ENCODE measurements at regions not wholly inside any gene's neighbourhood (a gene's known extent, or its start where the extent isn't known, plus 50 kb on each side); places are given as distances from the start of the nearest gene placed in this dataset.

DNA sequence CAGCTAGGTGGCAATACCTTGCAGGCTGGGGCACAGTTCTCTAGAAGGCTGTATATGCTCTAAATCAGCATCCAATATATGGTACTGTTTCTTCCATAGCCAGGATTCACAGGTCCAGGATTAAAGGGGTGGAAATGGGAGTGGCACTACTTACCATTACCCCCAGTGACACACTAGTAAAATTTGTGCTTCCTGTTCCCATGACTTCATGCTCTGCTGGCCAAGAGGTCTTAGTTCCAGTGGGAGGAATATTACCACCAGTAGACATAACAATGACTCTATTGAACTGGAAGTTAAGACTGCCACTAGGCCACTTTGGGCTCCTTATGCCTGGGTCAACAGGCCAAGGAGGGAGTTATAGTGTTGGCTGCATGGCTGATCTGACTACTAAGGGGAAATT is 174.3 kb upstream of the TNFAIP3 start:
- DNase-seq, result no peak

DNA sequence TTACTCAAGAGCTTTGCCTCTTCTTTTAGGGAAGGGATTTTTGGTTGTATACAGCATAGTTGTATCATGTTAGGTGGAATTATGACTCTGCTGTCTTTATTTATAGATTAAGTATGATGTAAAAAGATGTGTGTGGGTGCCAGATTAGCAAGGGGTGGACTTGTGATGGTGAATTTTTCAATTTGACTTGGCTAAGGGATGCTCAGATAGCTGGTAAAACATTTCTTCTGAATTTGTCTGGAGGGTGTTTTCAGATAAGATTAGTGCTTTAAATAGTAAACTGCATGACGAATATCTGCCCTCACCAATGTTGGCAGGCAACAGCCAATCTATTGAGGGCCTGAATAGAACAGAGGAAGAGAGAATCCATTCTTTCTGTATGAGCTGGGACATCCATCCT is 173.3 kb upstream of the TNFAIP3 start:
- no peak for DNase-seq

DNA sequence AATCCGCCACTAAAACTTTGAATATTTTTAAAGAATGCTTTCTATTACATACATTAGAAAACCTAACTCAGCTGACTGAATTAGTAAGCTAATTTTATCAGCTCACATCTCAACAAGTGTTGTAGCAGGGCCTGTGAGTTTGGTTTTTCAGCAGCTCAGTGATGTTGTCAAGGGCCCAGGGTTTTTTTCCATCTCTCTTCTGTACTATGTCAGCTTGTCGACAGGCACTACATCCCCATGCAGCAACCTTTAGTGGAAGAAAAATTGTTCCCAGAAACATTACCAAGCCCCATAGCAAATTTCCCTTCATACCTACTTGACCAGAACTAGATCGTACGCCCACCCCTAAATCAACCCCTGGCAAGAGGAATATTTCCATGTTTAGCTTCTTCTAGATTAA is 170.3 kb upstream of the TNFAIP3 start:
- DNase-seq, result no peak

DNA sequence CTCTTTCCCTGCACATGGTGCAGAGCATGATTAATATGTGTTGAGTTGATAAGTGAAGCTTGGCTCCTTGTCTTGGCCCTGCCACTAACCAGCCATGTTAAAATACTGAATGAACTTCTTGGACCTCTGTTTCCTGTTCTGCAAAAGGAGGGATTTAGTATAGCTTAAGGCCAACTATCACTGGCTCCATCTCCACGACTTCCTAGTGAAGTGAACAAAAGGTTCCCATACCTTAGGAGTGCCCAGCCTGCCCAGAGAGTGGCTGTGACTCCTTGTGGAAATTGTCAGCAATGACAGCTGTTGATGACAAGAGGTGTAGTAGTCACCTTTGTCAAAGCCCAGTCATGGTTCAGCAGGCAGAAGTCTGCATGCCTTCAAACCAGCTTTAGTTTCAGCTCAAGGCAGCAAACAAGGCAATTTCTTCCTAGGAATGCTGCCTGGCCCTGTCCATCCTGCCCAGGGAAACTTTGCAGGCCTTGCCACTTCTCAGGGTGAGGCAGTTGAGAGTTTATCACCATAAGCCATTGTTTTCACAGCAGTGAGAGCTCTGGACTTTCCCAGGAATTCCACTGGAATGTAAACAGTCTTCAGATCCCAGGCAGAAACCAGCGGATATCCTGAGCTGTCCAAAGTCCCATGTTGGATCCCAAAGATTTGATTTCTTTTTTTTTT is 169.7 kb upstream of the TNFAIP3 start:
- DNase-seq, result no peak

DNA sequence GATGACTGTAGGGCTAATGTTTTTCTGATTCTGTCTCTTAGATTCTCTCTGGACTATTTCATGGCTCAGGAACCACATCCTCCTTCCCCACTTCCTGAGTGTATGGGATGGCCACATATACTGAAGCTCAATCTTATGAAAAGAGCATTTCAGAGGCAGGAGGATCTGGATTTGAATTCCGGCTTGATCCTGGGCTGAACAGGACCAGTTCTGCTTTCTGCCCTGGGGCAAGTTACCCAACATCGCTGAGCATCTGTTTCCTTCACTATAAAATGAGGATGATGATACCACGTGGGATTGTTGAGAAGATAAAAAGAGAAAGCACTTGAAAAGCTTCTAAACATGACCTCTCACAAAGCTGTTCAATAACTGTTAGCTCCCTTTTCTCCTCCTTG is 168.4 kb upstream of the TNFAIP3 start:
- DNase-seq, result peak; percentile 31

DNA sequence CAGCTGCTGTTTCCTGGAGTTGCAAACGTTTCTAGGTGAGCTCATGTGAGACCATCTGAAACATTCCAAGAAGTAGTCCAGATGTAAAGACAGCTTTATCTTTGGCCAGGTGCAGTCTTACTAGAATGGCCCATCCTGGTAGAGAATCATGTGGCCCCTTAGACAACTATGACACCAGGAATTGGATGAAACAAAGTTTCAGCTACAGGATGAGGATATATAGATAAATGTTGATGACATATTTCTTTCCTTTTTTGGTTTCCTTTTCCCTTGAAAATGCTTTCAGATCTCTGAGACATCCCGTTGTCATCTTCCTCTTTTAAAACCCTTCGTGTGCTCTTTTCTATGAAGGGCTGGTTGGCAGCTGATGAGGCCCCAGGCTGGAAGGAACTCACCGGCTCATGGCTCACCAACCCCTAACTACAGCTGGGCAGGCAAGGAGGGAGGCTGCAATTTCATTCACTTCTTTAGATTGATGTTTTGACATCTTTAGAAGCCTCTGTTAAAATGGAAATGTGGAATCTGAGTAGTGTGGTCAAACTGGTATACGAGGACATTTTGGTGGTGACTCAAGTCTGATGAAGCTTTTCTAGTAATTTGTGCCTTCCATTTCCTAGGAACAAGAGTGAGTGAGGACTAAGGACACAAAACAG is 167.9 kb upstream of the TNFAIP3 start:
- DNase-seq, result no peak

DNA sequence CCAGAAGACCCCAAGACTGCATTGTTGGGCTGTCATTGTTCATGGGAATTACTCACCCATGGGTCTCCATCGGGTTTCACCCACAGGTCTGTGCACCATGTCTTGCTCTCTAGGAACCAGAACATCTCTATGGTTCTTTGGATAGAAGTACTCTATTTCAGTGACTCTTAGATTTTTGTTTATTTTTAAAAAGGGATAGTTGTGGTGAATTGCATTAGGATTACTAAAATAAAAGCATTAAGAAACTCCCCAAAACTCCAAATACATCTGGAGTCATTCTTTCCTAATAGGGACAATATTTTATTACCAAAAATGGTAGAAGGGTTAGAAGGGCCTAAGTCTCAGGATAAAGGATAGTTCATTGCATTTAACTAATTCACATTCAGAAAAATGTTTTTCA is 166.9 kb upstream of the TNFAIP3 start:
- no peak for DNase-seq

DNA sequence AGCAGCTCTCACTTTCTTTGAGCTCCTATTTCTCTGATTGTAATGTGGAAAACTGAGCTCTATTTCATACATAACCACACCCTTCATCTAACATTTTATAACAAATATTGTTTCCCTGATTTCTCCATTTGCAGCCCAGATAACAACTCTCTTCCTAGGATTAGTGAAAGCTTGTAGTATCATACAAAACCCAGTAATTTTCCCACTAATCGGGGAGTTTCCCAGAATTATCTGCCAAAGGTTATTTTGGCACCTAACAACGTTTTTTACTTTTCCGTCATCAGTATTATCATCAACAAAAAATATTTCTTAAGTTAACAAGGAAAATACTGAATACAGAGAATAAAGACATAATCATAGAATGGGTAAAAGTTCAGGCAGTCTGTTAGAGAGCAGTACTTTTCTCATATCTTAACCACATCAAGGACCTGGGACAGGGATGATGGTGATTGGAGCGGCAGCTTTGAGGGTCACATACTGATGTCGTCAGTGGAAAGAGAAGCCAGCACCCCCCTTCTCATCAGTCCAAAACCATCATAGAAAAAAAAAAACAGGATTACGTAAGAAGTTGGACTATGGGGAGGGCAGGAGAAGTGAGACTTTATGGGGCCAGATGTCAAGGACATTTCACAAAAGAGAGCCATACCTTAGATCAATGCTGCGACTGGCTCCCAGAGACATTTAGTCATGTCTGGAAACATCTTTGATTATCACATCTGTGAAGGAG is 166.1 kb upstream of the TNFAIP3 start:
- no peak for DNase-seq

DNA sequence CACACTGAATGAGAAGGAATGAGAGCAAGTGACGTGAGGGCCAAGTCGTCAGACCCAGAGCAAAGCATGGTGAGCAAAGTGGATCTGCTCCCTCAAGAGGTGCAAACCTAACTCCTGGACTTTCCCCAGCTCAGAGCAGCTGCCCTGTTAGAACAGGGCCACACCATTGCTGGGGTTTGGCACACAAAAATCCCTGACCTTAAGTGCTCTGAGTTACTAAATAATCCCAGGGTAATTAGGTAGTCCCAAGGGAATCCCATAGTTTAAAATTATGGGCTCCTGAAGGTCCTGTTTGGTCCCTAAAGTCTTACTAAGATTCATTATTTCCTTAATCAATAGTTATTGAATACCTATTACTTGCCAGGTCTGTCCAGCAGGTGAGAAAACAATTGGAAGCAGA is 165.1 kb upstream of the TNFAIP3 start:
- DNase-seq, result no peak

DNA sequence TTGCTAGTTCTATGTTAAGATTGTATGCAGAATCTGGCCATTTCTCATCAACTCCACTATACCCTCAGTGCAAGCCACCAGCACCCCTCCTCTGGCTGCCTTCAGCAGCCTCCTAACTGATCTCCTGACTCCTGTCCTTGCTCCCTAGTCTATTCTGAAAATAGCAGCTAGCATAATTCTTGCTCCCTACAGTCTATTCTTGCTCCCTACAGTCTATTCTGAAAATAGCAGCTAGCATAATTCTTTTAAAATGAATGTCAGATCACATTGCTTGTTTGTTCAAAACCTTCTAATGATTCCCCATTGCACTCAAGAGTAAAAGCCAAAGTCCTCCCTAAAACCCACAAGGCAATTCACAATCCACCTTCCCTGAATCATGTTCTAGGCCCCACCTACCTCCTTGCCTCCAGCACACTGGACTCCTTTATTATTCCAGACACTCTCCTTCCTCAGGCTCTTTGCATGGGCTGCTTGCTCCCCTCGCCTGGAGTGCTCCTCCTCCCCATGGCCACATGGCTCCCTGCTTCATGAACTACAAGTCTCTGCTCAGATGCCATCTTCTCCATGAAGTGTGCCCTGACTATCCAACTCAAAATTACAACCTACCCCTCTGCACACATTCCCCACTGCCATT is 164.2 kb upstream of the TNFAIP3 start:
- no peak for DNase-seq

DNA sequence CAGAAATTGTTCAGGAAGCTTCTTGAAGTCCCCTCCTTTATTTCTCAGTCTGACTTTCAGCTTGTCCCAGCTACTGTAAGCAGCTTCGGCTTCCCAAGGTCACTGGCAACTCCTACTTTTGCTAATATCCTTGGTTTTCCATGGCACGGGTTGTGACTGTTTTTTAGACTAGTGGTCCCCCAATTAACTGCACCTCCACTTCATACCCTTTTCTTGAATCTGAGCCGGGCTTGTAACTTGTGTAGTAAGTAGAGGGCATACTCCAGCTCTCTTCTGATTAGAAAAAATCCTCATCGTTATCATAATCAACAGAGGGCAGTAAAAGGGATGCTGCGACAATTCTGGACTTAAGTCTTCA is 162.3 kb upstream of the TNFAIP3 start:
- DNase-seq, result no peak

DNA sequence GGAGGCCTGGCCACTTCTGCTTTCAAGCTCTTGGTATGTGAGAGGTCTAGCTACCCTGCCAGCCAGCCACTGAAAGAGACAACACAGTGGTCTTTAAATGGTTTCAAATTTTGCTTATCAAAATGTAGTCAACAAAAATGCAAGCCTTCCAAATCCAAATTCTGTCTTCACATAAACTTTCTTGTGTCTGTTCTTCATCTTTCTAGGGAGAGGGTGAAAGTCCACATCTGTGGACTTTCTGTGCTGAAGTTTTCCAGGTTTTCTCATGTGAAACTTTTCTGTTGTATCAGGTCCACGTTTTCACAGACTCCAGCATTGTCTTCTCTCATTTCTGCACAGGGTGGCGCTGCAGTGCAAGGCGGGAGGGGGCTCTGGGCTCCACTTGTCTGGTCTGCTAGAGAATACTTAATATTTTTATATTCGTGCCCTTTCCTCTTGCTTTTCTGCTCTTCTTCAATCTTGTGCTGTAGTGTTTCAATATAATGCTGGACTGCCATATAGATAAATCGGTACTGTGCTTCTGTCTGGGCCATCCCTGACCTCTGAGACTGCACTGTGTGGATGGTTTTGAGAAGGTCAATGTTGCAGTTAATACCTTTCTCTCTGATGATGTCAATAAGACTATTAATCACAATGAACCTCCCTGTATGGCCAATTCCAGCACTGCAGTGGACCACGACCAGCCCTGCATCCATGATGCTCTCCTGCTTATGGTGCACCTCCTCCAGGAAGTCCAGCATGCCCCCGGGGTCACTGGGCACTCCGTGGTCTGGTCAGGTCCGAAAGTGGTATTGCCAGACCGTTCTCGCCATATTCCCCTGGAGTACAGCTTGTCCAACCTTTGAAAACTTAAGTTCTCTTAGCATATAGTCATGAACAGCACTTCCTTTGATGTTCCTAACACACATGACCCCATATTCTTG is 161.6 kb upstream of the TNFAIP3 start:
- DNase-seq, result peak; percentile 77

DNA sequence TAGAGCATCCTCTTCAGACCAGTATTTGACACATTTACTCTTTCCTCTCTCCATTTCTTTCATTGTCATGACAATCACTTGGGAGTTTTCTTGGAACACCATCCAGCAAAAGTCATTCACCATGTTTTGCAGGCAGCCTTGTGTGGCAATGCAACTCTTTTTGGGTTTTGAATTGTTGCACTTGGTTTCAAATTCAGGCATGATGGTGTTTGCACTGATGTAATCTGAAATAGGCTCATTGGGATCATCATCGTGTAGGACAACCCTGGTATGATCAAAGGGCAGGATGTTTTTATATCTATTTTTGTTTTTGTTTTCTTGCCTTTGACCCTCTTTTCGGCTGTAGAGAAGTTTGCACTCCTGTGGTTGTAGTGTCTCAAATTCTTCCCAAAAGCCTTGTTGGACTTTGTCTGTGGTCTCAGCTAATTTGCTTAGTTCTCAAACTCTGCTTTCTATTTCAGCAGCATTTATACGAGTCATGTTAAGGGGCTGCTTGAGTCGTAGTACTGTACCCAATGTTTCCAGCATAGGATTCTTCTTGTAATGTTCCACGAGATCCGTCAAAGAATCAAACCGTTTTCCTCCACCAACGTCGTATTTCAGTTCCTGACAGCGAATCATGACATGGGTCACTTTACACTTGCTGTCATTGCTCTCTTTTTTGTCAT is 160.8 kb upstream of the TNFAIP3 start:
- DNase-seq, result no peak

DNA sequence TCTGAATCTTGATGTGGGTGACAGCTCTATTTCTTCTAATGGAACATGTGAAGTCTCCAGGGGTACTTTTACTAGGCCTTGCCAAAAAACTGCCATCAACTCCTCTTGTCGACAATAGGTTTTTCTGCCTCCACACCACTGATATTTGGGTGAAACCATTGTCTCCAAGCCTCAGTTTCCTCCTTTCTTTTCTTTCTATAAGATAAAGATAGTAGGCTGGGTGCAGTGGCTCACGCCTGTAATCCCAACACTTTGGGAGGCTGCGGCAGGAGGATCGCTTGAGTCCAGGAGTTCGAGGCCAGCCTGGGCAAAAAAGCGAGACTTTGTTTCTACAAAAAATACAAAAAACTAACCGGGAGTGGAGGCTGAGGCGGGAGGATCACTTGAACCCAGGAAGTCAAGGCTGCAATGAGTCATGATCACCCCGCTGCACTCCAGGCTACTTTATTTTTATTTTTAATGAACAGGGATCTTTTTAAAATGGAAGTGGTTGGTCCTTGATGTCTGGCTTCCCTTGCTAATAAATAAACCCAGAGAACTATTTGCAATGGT is 159.9 kb upstream of the TNFAIP3 start:
- DNase-seq, result no peak

DNA sequence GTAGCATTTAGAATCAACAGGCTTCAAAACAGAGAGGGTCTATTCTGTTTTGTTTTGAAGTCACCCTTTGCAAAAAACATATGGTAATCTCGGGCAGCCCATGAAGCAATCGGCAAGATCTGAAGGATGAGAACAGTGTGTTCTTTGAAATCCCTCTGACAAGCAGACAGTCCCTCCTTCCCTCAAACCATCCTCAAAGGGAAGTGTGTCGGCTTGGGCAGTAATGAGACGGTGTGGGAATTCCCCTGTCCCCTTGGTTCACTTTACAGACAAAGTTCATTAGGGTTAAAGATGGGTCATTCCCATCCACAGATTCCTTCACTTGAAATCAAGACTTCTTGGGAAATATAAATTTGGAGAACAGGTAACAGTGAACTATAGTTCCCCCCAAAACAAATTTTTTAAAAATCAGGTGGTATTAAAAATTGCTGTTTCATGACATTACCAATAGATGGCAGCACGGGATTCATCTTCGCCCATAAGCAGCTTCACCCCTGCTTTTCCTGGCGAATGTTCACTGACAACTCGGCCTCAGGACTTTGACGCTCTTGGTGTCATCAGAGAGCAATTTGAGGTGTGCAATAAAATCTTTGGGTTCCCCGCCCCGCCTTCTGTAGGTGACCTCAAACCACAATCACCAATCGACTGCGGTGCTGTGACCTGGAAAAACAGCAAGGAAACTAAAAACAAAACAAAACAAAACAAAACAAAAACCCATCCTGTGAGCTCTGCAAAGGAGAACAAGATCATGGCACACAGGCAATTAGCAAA is 159.3 kb upstream of the TNFAIP3 start:
- DNase-seq, result peak; percentile 71

DNA sequence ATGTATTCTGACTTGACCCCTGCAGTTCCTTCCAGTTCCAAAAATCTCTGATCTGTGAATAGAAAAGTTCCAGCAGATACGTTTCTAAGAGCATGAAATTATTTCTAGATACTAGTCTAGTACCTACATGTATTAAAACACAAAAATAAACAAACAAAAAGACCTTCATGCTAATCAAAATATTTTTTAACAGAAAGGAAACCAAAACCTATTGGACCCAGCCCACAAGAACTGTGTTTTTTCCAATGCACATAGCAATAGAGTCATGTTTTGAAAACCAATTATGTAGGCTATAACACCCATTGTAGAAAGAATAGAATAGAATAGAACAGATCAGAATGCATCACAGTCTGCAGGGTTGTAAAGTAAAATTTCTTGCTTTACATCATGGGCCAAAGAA is 158.6 kb upstream of the TNFAIP3 start:
- no peak for DNase-seq

DNA sequence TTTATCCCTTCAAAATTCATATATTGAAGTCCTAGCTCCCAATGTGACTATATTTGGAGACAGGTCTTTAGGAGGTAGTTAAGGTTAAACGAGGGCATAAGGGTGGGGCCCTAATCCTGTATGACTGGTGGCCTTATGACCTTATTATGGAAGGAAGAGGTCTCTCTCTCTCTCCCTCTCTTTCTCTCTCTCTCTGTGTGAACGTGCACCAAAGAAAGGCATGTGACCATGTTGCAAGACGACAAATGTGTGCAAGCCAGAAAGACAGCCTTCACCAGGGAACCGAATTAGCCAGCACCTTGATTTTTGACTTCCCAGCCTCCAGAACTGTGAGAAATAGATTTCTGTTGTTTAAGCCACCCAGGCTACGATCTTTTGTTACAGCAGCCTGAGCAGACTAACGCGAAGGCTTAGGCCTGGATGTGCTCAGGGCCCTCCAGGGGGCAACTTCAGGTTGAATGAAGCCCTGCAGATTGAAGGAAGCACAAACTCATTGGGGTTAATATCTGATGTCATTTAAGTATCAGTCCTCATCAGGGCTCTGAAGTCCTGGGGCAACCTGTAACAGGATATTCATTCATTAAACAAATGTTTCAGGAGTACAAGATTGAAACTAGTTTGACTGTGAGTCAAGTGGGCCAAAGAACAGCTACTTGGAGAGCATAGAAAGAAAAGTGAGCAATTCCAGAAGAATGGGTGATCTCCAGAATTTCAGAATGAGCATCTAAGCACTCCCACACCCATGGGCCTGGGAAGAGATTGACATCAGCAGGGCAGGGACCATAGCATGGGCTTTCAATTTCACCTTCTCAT is 157.4 kb upstream of the TNFAIP3 start:
- DNase-seq, result no peak

DNA sequence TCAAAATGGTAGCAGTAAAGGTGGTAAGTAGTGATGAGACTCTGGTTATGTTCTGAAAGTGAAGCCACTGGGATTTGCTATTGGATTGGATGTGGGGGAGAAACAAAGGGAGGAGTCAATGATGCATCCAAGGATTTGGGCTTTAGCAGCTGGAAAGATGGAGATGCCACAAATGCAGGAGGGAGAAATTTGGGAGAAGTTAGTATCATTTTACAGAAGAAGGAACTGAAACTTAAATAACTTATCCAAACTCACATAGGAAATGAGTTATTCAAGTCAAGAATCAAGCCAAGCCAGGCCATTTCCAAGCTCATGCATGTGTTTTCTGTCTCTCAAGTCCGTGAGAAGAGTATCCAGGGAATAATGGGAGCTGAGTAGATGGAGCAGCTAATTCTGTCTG is 155.1 kb upstream of the TNFAIP3 start:
- DNase-seq, result no peak

DNA sequence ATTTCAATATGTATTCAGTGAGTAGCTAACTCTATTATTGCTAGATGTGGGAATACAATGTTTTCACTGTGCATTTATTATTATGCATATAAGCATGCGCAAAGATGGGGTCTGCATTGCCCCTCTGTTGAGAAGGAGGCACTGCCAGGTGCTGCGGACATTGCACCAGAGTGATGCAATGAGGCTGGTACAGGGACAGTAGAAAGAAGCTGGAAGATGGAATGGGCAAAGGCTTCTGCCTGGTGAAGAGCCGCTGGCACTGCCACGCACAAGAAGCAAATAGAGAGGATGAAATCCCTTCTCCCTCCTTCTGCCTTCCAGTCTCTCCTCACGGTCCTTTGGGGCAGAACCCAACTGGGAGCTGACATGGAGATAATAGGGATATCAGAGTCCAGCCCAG is 154.5 kb upstream of the TNFAIP3 start:
- DNase-seq, result no peak

DNA sequence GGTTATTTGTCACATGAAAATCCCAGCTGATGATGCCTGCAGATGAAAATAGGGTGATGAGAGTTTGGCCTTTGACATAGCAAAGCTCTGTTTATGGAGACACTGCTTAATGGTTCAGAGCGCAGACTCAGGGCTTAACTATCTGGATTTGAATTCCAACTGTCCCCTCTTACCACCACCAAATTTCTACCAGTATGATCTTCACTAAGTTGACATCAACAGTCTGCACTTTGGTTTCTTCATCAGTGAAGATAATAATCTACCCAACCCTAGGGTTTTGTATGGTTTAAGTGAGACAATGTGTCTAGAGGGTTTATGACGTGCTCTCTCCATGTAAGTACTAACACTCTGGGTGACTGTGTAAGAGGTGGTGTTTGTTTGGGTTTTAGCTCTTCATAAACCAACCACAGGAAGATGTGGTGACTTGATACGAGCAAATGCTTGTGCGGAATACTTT is 151.4 kb upstream of the TNFAIP3 start:
- no peak for DNase-seq

All from femur (tissue), 1 donor.